LNCAP (cell line): ENCODE measurements at regions not wholly inside any gene's neighbourhood (a gene's known extent, or its start where the extent isn't known, plus 50 kb on each side); places are given as distances from the start of the nearest gene placed in this dataset.

Experiments used
- TF ChIP-seq, protein P1 (sequence below): fragments of 450-650 bp; IDR thresholded peaks from 2 replicates; pipeline ENCODE4 v1.5.1; 2017; ENCODE audit warnings: mild to moderate bottlenecking

DNA sequence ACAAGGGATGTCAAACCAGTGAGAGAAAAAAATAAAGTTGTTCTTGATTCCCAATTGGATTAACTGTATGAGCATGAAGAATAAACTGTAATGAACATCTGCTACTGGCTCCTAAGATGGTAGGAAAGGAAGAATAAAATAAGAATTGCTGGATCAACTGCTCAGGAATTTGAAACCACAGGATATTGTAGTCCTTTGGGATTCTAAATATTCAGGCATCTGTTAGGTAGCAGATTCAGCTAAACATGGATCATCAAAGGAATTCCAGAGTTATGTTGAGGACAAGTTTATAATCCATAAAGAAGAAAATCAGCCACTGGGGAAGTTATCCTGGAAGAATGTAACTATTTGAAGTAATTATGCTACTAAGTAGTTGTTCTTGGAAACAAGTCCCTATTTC is 65.8 kb downstream of the ISL1 start:
- TF ChIP-seq, protein P1, sequence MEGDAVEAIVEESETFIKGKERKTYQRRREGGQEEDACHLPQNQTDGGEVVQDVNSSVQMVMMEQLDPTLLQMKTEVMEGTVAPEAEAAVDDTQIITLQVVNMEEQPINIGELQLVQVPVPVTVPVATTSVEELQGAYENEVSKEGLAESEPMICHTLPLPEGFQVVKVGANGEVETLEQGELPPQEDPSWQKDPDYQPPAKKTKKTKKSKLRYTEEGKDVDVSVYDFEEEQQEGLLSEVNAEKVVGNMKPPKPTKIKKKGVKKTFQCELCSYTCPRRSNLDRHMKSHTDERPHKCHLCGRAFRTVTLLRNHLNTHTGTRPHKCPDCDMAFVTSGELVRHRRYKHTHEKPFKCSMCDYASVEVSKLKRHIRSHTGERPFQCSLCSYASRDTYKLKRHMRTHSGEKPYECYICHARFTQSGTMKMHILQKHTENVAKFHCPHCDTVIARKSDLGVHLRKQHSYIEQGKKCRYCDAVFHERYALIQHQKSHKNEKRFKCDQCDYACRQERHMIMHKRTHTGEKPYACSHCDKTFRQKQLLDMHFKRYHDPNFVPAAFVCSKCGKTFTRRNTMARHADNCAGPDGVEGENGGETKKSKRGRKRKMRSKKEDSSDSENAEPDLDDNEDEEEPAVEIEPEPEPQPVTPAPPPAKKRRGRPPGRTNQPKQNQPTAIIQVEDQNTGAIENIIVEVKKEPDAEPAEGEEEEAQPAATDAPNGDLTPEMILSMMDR: no peak

DNA sequence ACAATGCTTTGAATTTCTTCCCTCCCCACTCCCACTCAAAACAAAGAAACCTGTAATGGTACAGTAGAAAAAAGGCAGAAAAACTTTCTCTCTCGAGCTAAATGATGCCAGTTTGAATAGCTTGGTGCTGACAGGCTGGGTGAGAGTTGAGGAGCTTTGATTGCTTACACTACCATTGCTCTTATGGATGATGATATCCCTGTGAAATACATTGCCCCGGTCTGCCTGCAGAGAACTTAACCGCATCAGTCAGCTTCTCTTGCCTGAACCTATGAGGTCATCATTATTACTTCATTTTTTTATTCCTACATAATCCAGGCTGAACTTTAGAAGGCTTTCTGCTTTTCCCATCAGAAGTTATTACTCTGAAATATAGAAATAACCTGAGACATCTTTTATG is 69.3 kb downstream of the ISL1 start:
- TF ChIP-seq, protein P1: no peak

GRCh38 chr5:51465165-51465564 is 81.9 kb downstream of the ISL1 start:
- TF ChIP-seq, protein P1: no peak

GRCh38 chr5:51466214-51466613 is 83.0 kb downstream of the ISL1 start:
- TF ChIP-seq, protein P1: no peak

DNA sequence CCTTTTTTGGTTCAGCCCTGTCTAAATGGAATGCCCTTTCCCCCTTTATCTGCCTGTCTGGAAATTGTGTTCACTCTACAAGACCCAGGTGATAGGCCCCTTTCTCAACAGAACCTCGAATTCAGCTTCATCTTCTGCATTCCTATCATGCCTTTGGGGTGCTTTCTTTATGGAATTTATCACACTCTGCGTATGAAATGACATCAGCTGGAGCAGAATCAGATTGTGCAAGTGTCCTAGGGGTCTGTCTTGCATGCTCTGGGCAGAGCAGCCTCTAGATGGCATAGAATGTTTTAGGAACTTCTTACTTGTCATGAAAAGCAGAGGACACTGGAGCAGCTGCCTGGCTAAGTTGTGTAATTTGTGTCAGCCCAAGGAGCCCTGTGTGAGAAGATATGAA is 84.9 kb downstream of the ISL1 start:
- TF ChIP-seq, protein P1: no peak

- TF ChIP-seq, protein P1: no peak
Measured at GRCh38 chr5:51471630-51472029, 88.4 kb downstream of the ISL1 start.

DNA sequence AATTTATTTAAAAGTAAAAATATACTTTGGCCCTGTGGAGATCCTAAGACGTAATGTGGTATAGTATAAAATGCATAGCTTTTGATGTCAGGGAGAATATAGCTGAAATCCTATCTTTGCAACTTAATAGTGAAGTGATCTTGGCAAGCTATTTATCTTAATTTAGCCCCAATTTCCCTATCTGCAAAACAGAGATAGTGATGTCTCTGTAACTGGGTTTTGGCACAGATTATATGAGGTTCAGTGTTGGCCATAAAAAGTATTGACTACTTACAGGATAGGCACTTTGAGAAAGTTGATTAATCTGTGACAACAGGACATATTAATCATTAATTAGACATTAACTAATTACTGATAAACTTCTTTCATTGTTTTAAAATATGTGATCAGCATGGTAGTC is 89.2 kb downstream of the ISL1 start:
- TF ChIP-seq, protein P1: no peak

DNA sequence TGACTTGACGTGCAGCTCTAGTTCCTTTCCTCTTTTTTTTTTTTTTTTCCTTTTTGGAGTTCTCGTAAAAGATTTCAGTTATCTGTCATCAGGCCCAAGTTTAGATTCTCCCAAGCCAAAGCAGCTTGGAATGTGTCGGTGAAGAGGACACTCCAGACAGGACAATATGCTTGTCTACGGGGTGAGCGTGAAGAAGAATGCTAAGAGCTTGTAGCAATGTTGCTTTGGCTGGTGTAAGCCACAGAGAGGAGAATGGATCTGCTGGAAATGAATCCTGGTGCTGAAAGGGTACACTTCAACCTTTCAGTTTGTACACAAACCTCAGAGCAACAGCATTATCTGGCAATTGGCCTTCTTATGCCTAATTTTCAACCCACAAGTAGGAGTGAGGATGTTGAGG is 92.4 kb downstream of the ISL1 start:
- TF ChIP-seq, protein P1: no peak
